ENCODE measurements at regions not wholly inside any gene's neighbourhood (a gene's known extent, or its start where the extent isn't known, plus 50 kb on each side); places are given as distances from the start of the nearest gene placed in this dataset.

DNA sequence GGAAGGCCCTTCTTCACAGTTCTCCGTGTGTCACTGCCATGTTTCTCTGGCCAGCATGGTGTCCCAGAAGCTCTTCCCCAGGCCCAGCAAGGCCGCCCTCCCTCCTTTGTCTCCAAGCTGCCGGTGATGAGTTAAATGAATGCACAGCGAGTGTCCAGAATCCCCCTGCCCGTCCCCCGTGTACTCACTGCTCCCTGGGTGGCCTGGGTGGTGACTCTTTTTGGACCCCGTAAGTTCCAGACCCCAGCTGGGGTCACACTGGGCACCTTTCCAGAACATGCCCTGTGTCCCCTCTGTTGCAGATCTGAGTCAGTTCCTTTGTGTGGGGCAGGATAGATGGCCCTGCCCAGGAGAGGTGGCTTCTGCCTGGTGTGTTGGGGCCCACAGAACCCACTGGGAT lies 95.0 kb downstream of the MRPL36 start:
- no peak for DNase-seq

DNA sequence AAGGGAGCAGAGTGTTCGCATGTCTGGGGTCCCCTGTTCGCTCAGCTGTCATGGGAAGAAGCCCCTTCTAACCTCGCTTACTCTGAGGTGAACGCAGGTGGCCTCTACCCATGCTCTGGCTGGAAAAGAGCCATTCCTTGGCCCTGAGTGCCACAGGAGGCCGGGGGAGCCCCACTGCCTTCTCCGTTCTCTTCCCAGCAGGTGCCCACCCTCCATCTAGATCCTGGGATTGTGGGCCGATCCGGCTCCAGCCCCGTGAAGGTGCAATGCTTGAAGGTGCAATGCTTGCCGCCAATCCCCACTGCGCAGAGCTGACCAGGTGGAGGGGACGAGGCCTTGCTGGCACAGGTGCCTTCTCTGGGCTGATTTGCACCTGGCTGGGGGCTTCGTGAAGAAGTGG lies 95.4 kb downstream of the MRPL36 start:
- no peak for DNase-seq

DNA sequence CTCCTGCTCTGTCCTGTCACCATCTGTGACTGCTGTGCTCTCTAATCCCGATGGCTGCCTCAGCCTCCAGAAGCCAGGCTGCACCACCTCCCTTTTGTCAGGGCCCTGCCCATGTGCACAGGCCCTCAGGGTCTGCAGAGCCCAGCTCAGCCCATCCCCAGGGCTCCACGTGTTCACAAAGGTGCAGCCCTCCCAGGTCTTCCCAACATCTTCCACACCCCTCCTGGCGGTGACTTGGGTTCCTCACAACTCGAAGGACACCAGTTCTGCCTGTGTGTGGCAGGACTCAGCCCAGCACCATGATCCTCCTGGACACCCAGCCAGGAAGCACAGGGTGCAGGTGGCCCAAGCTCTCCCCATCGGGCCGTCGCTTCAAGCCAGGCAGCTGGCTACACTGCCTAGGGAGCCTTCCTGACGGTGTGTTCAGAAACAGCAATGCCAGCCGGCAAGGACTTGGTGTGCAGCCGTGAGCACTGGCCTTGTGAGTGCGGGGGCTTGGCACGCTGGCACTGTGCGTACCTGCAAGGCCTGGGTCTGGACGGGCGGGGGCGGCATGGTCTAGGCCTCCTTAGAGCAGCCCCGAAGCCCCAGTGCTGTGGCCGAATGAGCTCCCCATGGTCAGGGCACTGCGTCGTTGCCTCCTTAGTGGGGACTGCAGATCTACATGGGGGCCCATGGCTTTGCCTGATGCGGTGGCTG lies 96.1 kb downstream of the MRPL36 start:
- DNase-seq = no peak

DNA sequence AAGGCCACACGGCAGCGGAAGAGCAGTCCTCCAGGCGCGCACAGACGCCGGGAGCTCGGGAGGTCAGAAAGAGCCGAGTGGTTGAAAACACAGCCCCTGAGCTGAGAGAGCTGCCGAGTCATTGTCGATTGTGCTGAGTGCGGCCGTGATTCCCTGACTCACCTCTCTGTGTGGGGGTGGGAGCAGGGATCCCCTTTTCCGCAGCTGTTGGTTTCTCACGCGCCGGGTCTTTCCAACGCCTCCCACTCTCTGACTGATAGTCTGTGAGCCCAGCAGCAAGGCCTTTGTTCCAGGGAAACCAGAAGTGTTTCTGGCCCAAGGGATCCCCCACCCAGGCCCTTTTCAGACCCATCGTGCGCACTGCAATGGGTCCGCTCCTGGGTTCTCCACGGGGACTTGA lies 97.3 kb downstream of the MRPL36 start:
- no peak for DNase-seq

DNA sequence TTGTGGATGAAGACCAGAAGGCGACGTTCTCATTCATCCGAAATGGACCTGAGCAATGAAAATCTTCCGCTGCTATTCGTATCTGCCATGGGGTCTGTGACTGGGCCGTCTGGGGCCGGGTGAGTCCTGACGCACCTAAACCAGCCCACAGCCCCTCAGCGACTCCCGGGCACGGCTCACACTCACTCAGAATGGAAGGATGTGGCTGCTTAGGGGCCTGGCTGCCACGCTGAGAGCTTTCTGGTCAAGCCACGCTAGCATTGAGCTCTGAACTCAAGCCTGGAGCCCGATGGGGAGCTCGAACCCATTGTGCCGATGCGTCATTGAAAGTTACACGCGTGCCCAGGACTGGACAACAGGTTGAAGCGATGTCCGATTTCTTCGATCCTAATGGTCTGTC lies 97.8 kb downstream of the MRPL36 start:
- no peak for DNase-seq

DNA sequence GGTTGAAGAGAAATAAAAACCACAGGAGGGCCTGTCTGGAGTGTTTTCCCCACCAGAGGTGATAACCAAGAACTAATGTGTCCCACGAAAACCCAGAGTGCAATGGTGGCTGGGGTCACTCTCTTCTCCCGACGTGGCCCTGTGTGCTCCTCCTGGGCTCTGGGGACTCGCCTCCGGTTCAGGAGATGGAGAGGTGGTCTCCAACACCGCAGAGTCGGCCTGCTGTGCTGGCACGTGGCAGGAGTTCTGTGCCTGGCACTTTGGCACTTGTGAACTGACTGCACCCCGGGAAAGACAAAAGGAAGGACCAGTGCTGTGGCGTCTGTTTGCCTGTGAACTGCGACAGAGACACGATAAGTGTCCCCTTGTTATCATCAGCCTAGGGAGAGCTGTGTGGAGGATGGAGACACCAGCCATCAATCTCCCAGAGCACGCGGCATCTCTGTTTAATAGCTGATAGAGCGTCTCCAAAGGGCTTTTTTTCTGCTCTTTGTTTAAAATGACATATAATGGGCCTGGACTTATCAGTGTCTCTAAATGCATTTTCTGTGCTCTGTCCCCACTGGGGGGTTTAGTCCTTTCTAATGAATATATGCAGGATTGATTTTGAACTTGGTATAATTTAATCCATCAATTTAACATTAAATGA lies 98.3 kb downstream of the MRPL36 start:
- no peak for DNase-seq

DNA sequence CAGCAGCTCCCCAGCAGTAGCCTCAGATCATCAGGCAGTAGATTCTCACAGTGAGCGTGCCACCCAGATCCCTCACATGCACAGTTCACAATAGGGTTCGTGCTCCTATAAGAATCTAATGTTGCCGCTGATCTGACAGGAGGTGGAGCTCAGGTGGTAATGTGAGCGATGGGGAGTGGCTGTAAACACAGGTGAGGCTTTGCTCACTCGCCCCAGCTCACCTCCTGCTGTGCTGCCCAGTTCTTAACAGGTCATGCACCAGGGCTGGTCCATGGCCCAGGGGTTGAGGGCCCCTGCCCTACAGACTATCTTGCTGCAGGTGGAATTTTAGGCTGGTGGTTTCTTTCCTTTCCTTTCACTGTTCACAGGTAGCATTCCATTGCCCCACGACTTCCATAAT lies 100.2 kb downstream of the MRPL36 start:
- DNase-seq = no peak

DNA sequence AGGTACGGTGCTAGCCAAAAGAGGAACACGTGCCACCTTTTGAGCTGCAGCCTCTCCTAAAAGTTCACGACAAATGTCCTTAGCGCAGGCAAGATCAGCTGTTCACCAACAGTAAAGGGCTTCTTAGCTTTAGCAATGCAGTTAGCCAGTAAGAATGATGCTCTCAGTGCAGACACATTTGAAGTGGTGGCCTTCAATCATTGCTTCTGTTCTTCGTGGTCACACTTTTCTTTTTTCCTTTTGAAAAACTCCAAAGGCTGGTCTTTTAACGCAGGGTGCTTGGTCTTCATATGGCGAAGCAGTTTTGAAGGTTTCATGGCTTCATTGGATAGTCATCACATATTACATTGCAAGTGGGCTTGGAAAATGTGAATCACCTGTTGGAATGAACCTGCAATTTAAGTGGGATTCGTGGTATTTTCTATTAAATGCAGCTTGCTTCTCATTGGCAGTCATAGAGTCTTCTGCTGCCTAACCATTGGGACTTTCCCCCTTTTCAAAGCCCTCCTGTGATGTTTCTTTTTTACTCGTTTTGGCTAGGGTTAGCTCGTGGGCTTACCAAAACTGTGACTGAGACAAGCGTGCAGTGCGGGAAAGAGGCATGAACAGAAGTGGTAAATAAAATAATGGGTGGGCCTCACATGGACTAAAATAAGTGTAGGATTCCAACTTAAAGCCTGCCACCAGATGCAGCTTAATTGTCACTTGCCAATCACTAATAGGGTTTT lies 100.9 kb downstream of the MRPL36 start:
- no peak for DNase-seq

DNA sequence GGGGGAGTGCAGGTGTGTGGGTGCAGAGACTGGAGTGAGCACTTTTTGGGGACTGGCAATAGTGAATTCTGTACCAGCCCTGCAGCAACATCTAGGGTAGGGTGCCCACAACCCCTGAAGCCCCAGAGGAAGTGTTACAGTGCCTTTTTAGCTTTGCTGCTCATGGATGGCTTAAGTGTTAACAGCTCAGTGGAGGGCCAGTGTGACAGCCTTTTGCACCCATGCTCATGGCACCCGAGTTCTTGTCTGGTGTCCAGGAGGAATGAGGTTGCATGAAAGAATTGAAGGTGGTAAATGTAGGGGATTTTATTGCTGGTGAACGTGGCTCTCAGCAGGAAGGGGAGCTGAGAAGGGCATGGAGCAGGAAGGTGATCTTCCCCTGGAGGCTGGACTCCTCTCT lies 107.3 kb downstream of the MRPL36 start:
- DNase-seq = no peak

DNA sequence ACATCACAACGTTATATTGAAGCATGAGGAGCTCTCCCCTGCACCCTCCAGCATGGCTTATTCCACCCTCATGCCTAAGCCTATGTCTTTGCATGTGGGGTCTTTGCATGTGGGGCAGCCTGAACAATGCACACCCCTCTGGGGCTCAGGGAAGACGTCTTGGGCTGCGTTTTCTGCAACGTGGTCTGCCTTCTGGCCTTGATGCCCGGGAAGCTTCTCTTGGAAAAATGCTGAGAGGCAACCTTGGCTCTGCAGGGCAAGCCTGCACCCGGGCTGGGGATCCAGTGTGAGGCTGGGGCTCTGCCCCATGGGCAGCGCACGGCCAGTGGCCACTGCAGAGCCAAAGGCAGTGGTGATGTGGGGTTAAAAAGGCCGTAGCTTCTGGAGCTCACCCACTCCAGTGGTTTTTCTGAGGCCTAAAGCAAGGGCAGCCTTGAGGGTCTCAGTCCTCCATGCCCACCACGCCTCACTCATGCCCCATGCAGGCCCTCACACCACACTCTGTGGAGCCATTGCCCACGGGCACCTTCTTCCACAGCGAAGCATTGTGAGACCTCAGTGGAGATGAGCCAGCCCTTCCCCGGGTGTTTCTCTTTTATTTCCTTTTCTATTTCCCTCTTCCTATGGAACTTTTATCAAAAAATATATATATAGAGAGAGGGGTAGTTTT lies 112.2 kb downstream of the MRPL36 start:
- DNase-seq = no peak

DNA sequence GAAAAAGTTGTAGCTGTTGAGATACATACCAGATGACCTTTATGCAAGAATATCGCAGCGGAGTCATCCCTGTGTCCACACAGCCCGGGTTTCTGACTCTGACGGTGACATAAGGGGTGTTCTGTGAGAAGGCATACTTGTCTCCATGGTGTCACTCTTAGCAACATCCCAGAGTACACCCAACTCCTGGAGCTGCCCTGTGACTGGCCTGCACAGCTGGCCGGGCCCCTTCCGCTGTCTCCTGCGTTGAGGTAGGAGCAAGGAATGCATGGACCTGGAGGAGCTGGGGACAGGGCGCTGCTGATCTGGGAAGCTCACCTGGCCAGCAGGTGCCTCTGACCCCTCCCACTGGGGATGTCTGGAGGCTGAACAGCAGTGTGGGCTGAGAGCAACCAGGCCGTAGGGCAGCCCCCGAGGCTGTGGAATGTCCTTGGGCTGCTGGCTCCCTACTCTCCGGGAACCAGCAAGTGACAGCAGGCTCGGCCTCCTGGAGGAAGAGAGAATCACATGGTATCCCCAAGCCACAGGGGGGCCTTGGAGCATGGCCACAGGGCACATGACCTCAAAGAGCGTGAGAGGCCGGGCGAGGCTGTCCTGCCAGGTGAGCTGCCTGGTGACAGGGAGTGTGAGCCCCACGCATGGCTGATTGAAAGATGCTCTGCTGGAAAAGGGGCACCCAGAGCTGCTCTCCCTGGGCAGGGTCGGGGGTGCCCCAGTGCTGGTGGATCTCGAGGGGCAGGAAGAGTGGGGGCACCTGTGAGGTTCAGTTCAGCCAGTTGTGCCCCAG lies 113.4 kb downstream of the MRPL36 start:
- no peak for DNase-seq

DNA sequence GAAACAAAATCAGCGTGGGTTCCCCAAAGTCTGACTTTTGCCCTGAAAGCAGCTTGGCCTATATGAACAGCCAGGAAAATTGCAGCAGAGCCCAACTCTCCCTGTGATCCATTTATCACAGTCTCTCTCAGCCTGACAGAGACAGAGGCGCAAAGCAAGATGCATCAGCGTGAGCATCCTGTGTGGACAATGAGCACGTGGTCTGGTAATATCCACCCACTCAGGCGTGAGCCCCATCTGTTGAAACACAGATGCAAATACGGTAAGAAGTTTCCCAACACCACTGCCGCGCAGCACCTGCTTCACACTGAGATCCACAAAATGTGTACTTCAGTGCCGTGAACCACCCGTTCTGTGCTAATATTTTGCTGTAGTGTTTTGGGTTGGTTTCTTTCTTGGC lies 114.6 kb downstream of the MRPL36 start:
- no peak for DNase-seq

DNA sequence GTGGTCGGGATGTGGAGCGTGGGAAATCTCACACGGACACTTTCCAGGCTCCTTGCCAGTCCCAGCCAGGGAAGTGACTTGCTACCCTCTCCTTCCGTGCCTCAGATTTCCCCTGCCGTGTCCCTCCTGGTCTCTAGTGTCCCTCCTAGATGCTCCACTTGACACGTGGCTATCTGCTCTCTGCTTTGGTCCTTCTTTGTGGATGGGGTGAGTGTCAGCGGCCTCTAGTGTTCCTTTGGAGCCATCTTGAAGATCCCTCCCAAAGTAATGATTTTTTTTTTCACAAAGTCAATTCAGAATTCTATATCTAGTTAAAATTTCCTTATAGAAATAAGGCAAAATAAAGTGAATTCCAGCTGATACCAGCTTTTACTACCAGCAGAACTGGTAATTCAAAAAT lies 117.7 kb downstream of the MRPL36 start:
- DNase-seq = no peak

DNA sequence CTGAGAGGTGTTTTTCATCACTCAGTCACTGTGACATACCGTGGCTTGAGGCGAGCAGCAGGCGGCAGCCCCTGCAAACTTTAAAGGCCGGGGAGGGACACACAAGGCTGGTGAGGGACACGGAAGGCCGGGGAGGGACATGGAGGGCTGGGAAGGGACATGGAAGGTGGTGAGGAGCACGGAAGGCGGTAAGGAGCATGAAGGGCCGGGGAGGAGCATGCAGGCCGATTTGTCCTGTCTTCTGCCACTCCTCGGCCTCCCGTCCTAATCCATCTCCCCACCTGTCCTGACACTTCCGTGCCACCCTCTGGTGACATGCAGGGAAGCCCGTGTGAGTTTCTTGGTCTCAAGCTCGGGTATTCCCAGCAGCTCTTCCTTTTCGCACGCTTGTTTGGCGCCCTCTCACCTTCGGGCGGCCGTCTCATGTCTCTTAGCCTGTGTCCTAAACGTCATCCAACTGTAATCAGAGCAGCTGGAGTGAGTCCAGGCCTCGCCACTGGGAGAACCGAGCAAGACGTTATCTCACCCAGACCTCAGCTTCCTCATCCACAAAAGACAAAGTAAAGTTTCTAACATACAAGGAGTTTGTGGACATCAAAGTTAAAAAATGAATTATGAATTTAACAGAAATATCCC lies 126.5 kb downstream of the MRPL36 start:
- DNase-seq = no peak

DNA sequence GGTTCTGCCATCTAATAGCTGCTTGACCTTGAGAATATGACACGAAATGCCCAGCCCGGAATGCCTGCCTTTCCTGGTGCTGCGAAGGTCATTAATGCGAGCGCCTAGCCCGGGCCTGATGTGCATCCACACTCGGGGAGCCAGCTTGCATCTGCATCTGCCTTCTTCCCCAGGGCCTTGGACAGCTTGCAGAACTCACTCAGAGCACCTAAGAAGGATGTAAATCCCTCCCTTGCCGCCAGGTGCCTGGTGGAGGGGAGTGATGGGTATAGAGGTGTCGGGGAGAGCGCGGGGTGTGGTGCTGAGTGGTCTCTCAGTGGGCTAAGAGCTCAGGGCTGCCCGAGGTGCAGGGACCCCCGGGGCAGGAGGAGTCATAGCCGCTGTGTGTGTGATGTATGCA lies 127.2 kb downstream of the MRPL36 start:
- DNase-seq = no peak

DNA sequence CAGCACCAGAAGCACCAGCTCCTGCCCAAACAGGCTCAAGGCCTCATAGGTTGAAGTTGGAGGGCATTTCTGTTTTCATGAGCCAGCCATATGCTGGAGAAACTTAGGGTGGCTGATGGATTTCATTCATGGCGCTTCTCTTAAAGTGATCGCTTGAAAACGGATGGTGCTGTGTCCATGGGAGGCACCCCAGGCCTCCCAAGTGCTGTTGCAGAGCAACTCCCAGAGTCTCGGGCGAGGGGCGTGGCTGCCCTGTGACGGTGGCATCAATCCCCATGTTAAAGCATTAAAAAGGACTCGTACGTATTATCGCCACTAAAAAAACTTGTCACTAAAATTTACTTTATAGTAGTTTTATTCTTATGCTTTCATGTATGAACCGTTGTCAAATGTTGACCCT lies 128.3 kb downstream of the MRPL36 start:
- DNase-seq = no peak

DNA sequence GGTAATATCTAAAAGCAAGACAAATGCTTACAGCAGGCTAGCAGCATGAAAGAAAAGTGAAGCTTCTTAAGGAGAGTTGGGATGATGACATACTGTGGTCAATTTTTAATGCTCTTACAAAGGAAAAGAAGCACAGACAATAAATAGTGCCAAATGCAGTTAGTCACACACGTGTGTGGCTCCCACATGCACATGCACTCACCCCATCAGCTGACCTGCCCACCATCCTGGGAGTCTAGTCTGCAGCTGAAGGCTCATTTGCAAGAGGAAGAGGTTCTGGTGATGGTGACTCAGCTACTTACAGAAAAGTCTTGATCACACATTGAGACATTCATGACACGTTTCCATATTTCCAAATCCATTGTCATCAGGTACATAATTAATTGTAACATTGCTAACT lies 129.3 kb downstream of the MRPL36 start:
- DNase-seq = no peak

DNA sequence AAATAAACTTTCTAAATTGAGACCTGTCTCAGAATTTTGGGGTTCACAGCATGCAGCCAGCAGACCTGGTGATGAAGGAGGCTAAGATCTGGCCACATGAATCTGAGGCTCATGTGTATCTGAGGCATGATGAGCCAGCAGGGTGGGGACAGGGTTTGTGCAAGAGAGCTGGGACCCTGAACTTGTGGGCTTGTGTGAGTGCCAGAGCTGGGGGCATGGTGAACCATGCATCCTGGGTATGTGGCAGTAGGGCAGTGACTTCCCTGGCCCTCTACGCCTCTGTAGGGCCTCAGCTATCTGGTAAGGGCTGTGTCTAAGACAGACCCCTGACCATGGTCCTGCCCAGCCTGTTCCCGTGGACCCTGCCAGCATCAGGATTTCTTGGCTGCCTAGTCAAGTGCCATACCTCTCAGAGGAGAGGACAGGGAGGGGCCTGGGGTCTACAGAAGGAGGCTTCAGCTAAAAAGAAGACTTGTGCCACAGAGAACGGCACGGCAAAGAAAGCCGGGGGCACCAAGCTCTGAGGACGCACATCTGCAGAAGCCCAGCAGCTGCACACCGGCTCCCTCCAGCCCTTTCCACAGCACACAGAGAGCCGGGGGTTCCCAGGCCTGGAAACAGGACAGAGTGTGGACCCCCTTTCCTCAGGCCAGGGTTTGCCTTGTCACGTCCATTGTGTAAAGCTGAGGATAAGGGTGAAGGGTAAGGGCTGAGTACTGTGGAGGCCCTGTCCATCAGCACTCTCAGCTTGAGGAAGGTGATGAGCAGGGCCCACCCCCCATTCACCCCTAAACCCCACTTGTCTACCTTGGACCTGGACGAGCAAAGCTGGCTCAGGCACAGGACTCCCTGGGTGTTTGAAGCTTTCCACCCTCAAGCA lies 130.1 kb downstream of the MRPL36 start:
- DNase-seq = no peak

DNA sequence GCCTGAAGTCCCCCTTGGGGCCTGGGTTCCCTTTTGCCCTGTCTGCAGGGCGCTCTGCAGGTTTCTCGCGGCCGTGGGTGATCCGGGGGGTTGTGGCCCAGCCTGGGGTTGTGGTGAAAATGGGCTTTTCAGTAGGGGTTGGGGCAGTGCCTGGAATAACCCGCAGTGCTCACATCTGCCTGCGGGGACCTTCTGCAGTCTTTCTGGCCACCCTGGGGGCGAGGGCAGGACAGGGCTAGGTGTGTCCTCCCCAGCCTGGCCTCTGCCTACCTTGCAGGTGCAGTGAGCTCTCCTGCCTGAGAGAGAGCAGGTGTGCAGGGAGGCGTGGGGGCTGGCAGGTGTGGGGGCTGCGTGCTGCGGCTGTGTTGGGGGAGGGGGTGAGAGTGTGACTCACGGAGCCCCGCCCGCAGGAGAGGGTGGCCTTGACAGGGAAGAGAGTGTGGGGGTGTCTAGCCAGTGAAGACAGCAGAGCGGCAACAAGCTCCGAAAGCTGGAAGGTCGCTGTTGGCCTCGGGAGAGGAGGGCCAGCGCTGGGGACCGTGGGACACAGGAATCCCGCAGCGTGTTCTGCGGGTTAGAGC lies 131.4 kb downstream of the MRPL36 start:
- no peak for DNase-seq

DNA sequence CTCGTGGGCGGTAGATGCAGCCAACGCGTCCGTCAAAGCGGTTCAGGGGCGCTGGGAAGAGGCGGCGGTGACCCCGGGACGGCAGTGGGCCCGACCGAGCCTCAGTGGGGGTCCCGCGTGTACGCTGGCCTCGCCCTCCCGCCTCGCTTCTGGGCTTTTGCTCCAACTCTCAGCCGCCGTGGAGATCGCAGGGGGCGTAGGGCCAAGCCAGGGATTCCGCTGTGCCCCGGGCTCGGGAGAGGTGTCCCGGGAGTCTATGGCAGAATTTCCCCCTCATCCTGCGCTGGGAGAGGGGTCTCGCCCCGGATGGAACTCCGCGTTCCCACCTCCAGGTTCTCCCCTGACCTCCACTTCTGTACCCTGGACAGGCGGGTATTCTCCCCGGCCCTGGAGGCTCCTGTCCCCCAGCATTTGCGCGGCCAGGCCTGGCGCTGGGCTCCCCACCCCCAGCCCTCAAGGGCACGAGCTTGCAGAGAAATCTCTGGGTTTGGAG lies 131.9 kb downstream of the MRPL36 start:
- DNase-seq = no peak
